Ovary (tissue), 7 donors: ENCODE measurements at regions not wholly inside any gene's neighbourhood (a gene's known extent, or its start where the extent isn't known, plus 50 kb on each side); places are given as distances from the start of the nearest gene placed in this dataset.

Experiments used
- DNase-seq, 5 donors: peaks; one replicate each; pipeline ENCODE4 v3.0.0-alpha.2; 2019 to 2020
- H3K27ac ChIP-seq, 2 donors: fragments of 200-600 bp; one replicate each; pipeline versions ENCODE4 v1.5.1 to v1.8.0; 2019 to 2022
- H3K27me3 ChIP-seq: fragments of 200-600 bp; one replicate; pipeline ENCODE4 v1.8.0; 2022
- H3K36me3 ChIP-seq: fragments of 200-600 bp; sonication (generic); one replicate; pipeline ENCODE4 v1.5.1; 2019
- H3K4me1 ChIP-seq: one replicate; pipeline ENCODE4 v1.8.1; 2013; ENCODE audit warnings: mild to moderate bottlenecking, moderate library complexity; ENCODE audit not compliant: insufficient read depth
- H3K4me3 ChIP-seq: fragments of 200-600 bp; sonication (generic); one replicate; pipeline ENCODE4 v1.5.1; 2017
- H3K9me3 ChIP-seq, 2 donors: fragments of 200-600 bp in 1 of 2; sonication (generic) in 1 of 2; one replicate each; pipeline versions ENCODE4 v1.5.1 to v1.8.1; 2013 to 2019; ENCODE audit warnings: mild to moderate bottlenecking in 1 of 2, moderate library complexity in 1 of 2
- EP300 ChIP-seq: sonication (generic); formaldehyde crosslinking; IDR thresholded peaks from one replicate; pipeline ENCODE4 v1.6.1; 2017; ENCODE audit warnings: antibody characterized with exemption
- POLR2A ChIP-seq: fragments of 450-650 bp; IDR thresholded peaks from one replicate; pipeline ENCODE4 v1.6.1; 2017; ENCODE audit warnings: antibody characterized with exemption, mild to moderate bottlenecking, moderate library complexity
- WGBS, 3 donors: extraction: QIAGEN DNeasy Blood & Tissue Kit in 1 of 3; methylation state at CpG; one replicate each; pipeline versions ENCODE4 v1.1.5 to v1.1.7; 2013 to 2017; 5-methylcytosine and 5-hydroxymethylcytosine counted together
- intact Hi-C, 4 donors: fragments of 100-400 bp; cut with DNase I; formaldehyde crosslinking; loops; one replicate each; pipeline versions ENCODE4 v1.11.0 to v1.15.1; 2022 to 2023
- TF ChIP-seq, protein P1 (sequence below), 3 donors: fragments of 450-650 bp in 2 of 3; fragments of 200-600 bp in 1 of 3; IDR thresholded peaks; one replicate each; pipeline versions ENCODE4 v1.5.1 to v1.8.0; 2016 to 2022; ENCODE audit warnings: antibody characterized with exemption in 3 of 3, mild to moderate bottlenecking in 1 of 3
- donor health status: DM: no; HTN: no; CAD: no; lungs with moderate emphysema.
- donor health status: DM: no; HTN: no; CAD: no.
- donor health status: Bipolar disorder and iron deficiency.
- donor health status: DM: no; HTN: no; CAD: no.
- donor health status: DM: yes; HTN: yes; CAD: no.

DNA sequence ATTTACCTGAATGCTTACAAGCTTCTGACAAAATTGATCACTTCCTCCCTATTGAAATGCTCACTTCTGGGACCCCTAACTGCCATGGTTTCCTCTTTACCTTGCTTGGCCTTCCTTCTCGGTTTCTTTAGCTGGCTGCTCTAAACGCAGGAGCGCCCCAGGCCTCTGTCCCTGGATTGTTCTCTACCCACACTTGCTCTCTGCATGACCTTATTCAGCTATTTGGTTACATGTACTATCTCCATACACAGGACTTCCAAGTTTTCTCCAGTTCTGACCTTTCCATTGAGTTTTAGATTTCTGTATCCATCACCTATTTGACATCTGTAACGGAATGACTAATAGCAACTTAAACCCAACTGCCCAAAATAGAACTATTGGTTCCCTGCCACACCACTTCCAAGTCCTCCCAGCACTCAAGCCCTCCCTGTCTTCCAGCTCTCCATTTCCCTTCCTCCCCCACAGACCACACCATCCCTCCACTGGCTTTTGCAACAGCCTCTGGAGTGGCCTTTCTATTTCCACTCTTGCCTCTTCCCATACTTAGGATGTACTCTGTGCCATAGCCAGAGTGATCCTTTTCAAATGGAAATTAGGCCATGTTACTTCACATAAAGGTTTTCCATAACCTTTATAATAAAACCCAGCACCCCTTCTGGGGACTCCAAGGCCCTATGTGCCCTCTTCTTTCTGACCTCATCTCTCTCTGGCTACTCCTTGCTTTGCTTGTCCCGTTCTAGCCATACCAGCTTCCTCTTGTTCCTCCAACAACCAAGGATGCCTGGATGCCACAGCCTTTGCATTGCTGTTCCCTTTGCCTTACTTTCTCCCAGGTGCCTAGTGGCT is 202.2 kb downstream of the AEBP2 start:
- no peaks in the 10 kb centered on the region for H3K27me3 ChIP-seq
- WGBS, 3 donors = 68 to 86% (median 84%) methylated on average over 5 of the region's 5 CpGs
- H3K4me1 ChIP-seq = no peaks in the 10 kb centered on the region
- no peaks in the 10 kb centered on the region for H3K36me3 ChIP-seq
- no peak for DNase-seq
- no peaks in the 10 kb centered on the region for H3K9me3 ChIP-seq
- no peak overlapping the region for H3K27ac ChIP-seq
- TF ChIP-seq, protein P1, sequence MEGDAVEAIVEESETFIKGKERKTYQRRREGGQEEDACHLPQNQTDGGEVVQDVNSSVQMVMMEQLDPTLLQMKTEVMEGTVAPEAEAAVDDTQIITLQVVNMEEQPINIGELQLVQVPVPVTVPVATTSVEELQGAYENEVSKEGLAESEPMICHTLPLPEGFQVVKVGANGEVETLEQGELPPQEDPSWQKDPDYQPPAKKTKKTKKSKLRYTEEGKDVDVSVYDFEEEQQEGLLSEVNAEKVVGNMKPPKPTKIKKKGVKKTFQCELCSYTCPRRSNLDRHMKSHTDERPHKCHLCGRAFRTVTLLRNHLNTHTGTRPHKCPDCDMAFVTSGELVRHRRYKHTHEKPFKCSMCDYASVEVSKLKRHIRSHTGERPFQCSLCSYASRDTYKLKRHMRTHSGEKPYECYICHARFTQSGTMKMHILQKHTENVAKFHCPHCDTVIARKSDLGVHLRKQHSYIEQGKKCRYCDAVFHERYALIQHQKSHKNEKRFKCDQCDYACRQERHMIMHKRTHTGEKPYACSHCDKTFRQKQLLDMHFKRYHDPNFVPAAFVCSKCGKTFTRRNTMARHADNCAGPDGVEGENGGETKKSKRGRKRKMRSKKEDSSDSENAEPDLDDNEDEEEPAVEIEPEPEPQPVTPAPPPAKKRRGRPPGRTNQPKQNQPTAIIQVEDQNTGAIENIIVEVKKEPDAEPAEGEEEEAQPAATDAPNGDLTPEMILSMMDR (IDR thresholded peaks at IDR 0.05) = no peak
- TF ChIP-seq POLR2A (no peak), EP300 (no peak)
- intact Hi-C loops = loop anchor here in 3 of 4 donors (5.0 to 10.0 kb wide), 3 partner anchors 127 to 137 kb away; no protein-coding TSS in a partner anchor
- H3K4me3 ChIP-seq = no peak overlapping the region

- TF ChIP-seq EP300 (no peak), POLR2A (no peak)
- TF ChIP-seq, protein P1 (IDR thresholded peaks at IDR 0.05) = no peak
- no peaks in the 10 kb centered on the region for H3K4me1 ChIP-seq
- no peaks in the 10 kb centered on the region for H3K36me3 ChIP-seq
- no peaks in the 10 kb centered on the region for H3K27me3 ChIP-seq
- no peak for DNase-seq
- H3K27ac ChIP-seq = no peak overlapping the region
- intact Hi-C loops = loop anchor here in 3 of 4 donors (5.0 to 10.0 kb wide), 3 partner anchors 128 to 138 kb away; no protein-coding TSS in a partner anchor
- no peak overlapping the region for H3K4me3 ChIP-seq
- no peaks in the 10 kb centered on the region for H3K9me3 ChIP-seq
- WGBS, 3 donors = 93 to 95% (median 94%) methylated on average over 4 of the region's 4 CpGs
Observed at GRCh38 chr12:19642345-19642744, 203.1 kb downstream of the AEBP2 start.

GRCh38 chr12:19643635-19644034 is 204.3 kb downstream of the AEBP2 start:
- Histone ChIP-seq H3K4me1 (no peaks in the 10 kb centered on the region), H3K9me3 (no peaks in the 10 kb centered on the region), H3K27me3 (no peaks in the 10 kb centered on the region), H3K36me3 (no peaks in the 10 kb centered on the region), H3K27ac (no peak overlapping the region), H3K4me3 (no peak overlapping the region)
- intact Hi-C loops = loop anchor here in 3 of 4 donors (5.0 to 10.0 kb wide), 3 partner anchors 129 to 139 kb away; no protein-coding TSS in a partner anchor
- DNase-seq = peak in 2 of 5 donors; percentile 20 to 39
- 7 to 13% (median 8%) methylated on average over 5 of the region's 5 CpGs for WGBS, 3 donors
- TF ChIP-seq EP300 (no peak), POLR2A (no peak)
- TF ChIP-seq, protein P1 (IDR thresholded peaks at IDR 0.05) = peak; percentile 35 to 60 (median 49)

DNA sequence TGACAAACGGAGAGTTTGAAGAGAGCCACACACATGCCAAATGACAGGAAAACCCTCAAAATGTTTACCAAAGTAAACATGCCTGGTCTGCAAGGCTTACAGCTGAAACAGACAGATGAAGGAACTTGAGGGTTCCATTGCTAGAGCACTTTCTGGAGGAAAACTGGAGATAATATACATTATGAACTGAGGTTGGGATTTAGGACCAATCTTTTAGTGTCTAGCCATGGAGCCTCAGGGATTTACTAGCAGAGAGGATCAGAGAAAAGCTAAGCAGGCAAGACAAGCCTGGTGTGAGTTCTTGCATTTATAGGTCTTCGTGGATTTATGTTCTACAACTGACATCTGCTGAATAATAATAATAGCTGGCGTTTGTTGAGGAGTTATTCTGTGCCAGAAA is 205.3 kb downstream of the AEBP2 start:
- Histone ChIP-seq H3K4me1 (no peaks in the 10 kb centered on the region), H3K27ac (no peak overlapping the region), H3K36me3 (no peaks in the 10 kb centered on the region), H3K9me3 (no peaks in the 10 kb centered on the region), H3K4me3 (no peak overlapping the region), H3K27me3 (no peaks in the 10 kb centered on the region)
- WGBS, 3 donors = 76 to 94% (median 94%) methylated on average over 3 of the region's 3 CpGs
- intact Hi-C loops = loop anchor here in 3 of 4 donors (5.0 to 10.0 kb wide), 3 partner anchors 130 to 140 kb away; no protein-coding TSS in a partner anchor
- no peak for DNase-seq
- TF ChIP-seq EP300 (no peak), POLR2A (no peak)
- TF ChIP-seq, protein P1 (IDR thresholded peaks at IDR 0.05) = no peak
